GM18909 (cell line): ENCODE measurements at regions not wholly inside any gene's neighbourhood (a gene's known extent, or its start where the extent isn't known, plus 50 kb on each side); places are given as distances from the start of the nearest gene placed in this dataset.

ENCODE experiments used
- ATAC-seq: cut with Tn5 transposase; IDR thresholded peaks from one replicate; pipeline ENCODE4 v1.9.1; 2021; ENCODE audit warnings: mild to moderate bottlenecking; ENCODE audit not compliant: unreplicated experiment, poor library complexity

- ATAC-seq: no peak
Measured at GRCh38 chr2:41500895-41501294, 546.9 kb upstream of the PKDCC start.

- ATAC-seq: no peak
Measured at GRCh38 chr2:41502752-41503151, 545.1 kb upstream of the PKDCC start.

DNA sequence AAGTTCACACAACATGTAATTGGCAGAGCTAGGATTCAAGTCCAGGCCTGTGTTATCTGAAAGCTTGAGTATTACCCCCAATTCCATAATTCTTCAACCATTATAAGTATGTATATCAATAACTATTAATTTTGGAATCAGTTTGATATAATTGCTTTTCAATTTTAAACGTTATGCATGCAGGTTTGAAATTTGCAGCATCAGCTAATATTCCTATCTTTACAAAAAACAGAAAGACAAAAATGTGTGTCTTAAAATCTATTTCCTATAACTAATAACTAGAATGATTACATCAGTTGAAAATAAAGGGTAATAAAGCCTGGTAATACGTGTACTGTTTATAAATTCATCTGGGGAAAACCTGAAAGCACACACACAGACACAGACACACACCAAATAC is 543.3 kb upstream of the PKDCC start:
- ATAC-seq: no peak

DNA sequence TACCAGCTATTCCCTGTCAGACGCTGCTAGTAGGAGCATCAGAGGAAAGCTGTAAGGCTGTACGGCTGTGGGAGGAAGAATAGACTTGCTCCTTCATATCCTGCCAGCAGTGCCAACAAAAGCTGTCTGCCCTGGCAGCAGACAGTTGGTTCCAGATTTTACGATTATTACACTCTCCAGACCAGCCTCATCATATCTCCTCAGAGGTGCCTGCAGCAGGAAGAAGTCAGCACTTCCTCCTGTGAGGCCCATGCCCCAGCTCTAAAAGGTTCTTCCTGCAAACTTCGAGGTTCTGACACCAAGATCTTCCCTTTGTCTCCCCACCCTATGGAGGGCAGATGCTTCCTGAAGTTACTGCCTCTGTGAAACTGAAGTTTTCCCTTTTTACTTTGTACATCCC is 537.7 kb upstream of the PKDCC start:
- no peak for ATAC-seq

- no peak for ATAC-seq
Measured at GRCh38 chr2:41521211-41521610, 526.6 kb upstream of the PKDCC start.

GRCh38 chr2:41527525-41528323 is 520.1 kb upstream of the PKDCC start:
- ATAC-seq: no peak

- ATAC-seq: no peak
Measured at GRCh38 chr2:41535575-41535974, 512.2 kb upstream of the PKDCC start.

- ATAC-seq: no peak
Measured at GRCh38 chr2:41540272-41540998, 507.4 kb upstream of the PKDCC start.

DNA sequence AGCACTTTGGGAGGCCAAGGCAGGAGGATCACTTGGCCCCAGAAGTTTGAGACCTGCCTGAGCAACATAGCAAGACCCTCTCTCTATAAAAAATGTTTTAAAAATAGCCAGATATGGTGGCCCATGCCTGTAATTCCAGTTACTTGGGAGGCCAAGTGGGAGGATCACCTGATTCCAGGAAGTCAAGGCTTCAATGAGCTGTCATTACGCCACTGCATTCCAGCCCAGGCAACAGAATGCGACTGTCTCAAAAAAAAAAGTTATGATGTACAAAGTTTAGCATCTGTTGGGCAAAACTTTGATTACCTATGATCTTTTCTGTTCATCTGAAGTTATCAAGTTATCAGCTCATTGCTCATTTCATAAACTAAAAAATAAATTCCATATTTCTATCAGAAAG is 504.1 kb upstream of the PKDCC start:
- ATAC-seq: no peak

- ATAC-seq: no peak
Measured at GRCh38 chr2:41544709-41545108, 503.1 kb upstream of the PKDCC start.

- ATAC-seq: no peak
Measured at GRCh38 chr2:41546031-41546430, 501.8 kb upstream of the PKDCC start.

DNA sequence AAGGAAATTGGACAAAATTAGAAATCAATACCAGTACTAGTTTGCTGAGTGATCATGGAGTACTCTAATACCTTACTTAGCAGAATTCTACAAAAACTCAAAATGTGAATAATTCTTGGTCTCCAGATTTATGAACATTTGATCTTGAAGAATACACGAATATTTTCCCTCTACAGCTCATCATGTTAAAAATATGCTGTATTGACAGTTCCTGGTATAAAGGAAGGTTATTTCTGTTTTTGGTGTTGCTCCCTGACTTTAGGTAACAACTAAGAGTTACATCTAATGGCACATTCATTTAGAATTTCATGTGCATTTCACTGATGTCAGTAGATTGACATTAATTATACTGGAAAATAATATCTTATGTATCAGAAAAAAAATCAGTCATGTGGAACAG is 479.2 kb upstream of the PKDCC start:
- no peak for ATAC-seq

DNA sequence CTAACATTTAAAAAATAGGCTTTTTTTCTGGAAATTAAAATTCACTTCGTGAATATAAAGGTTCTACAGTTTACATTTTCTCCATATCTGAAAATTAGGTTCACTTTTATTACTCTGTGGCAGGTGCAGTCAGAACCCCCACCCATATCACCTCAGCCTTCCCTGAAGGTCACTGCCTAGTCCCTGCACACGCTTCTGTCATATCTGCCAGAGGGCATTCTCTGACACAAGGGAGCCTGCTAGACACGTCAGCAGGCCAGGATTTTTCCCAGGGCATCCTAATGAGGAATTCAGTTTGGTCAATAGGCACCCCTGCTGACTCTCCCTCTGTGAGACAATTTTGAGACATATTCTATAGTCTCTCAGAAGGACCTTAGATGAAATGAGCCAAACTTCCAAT is 475.7 kb upstream of the PKDCC start:
- no peak for ATAC-seq

- ATAC-seq: no peak
Measured at GRCh38 chr2:41576423-41576822, 471.4 kb upstream of the PKDCC start.

GRCh38 chr2:41579806-41580205 is 468.0 kb upstream of the PKDCC start:
- ATAC-seq: no peak

- no peak for ATAC-seq
Measured at GRCh38 chr2:41580806-41581205, 467.0 kb upstream of the PKDCC start.

GRCh38 chr2:41595240-41595639 is 452.6 kb upstream of the PKDCC start:
- no peak for ATAC-seq

DNA sequence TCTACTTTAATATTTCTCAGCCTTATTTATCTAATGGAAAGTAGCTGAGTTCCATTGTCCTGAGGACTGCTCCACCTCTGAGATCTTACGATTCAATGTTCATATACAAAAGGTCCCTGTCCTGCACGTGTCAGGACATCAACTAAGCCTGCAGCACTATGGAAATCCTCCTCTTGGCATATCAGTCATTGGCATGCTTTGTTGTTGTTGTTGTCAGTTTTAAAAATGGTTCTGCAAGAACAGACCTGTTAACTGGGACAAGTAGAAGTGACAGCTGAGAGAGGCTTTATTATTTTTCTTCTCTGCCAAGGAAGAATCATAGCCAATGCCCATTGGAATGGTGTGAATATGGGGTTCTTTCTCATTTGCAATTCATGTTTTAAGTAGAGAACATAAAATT is 450.1 kb upstream of the PKDCC start:
- ATAC-seq: no peak

DNA sequence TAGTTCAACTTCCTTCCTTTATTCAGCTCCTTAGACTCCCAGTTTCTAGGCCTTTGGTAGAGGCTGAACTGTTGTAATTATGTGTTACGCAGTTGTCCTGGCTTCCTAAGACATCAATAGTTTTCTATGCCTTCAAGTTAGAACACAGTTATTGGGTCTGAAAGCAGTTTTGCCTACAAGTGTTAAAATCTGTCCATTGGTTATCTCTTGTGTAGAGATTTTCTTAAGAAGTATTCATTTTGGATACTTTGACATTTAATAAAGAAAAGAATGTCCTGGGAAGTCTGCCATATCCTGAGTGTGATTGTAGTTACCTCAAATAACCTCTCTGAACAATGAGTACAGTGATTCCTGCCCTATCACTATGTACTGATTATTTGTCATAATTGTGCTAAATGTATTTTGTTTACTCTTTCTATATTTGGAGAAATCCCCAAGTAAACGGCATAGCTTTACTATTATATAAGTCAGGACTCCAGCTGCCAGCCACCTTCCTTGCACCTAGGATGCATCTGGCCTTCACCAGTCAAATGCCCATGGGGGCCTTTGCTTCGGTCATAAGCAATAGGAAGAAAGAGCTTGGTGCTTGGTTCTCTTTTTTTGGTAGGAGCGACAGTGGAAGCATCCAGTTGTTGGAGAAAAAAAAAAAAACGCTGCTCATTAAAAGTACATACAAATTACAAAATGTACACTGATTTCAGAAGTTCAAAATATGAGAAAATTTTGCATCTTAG is 449.5 kb upstream of the PKDCC start:
- no peak for ATAC-seq

DNA sequence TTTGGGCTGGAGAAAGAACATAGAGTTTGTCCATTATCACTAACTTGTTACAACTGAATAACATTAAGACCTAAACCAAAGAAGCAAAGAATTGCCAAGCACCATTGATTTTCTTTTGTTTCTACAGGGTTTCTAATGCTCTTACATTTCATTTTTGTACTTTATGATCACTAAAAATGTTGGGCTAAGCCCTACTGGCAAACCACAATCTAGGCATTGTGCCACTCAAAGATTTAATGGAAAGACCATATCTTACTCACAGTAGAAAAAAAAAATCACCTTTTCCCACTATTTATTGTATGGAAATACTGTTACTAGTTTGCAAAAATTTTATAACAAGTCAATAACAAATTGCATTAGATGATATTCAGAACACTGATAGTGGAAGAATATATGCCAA is 447.4 kb upstream of the PKDCC start:
- ATAC-seq: no peak

DNA sequence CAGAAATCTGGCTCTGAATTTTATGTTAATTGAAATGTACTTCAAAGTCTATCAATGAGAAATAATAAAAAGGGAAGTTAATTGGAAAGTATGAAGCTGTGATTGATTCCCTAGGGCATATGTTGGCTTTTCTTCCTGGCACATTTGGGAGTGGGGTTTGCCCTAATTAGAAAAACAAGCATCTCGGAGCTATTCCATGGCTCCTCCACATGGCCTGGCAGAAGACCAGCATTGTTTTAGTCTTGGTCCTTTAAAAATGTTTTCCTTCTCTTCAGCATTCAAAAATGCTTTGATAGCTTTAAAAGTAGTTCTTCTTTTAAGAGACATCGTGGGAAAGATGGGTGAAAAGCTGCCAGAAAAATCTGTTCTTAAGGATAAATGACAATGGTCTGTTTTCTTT is 445.5 kb upstream of the PKDCC start:
- ATAC-seq: no peak
